ENCODE measurements at regions not wholly inside any gene's neighbourhood (a gene's known extent, or its start where the extent isn't known, plus 50 kb on each side); places are given as distances from the start of the nearest gene placed in this dataset.

DNA sequence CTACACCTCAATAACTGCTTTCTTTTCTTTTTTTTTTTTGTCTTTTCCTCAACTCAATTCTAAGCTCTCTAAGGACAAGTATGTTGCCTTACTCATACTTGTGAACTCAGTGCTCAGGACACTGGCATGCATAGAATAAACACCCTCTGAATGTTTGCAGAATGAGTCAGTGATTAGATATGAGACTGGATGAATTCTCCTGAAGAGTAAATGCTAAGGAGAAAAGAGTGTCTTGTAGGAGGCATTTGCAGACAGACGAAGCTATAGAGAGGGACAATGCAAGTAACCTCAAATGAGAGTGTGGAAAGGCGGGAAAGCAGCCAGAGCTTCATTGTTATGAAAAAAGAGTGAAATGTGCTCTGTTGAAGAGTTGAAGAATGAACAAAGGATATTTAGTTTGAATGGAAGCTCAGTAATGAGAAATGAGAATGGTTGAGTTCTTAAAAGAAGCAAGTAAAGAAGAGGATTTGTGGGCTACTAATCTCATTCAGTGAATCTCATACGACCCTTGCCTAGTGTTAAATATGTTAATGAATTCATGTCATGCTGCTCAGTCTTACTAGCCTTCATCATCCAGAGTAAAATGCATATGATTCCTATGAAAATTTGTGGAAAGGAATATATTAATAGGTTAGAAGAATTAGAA, 166.1 kb upstream of the DPYD start:
- Histone ChIP-seq H3K4me3 (ENCODE audit: low read length) (no peak overlapping the region), H3K9me3 (ENCODE audit: control insufficient read depth, insufficient read depth, low read length) (no peaks in the 10 kb centered on the region), H3K27me3 (ENCODE audit: control insufficient read depth, low read length) (no peaks in the 10 kb centered on the region), H3K36me3 (ENCODE audit: control insufficient read depth, low read length) (no peaks in the 10 kb centered on the region), H3K9me2 (replicated peaks; ENCODE audit: control insufficient read depth, low read length) (no peaks in the 10 kb centered on the region; the same call in 1 of the 2 replicates), H3K4me2 (ENCODE audit: low read length) (no peak overlapping the region), H4K20me1 (ENCODE audit: control insufficient read depth, insufficient read depth, low read depth, low read length) (no peaks in the 10 kb centered on the region), H3K79me2 (ENCODE audit: control insufficient read depth, low read length) (no peaks in the 10 kb centered on the region), H3F3A (ENCODE audit: control insufficient read depth, insufficient read depth) (no peaks in the 10 kb centered on the region), H3K4me1 (ENCODE audit: control insufficient read depth, low read length) (no peaks in the 10 kb centered on the region), H3K27ac (ENCODE audit: low read depth, low read length) (no peak overlapping the region)
- TF ChIP-seq EZH2phosphoT487 (IDR thresholded peaks at IDR 0.05; ENCODE audit: borderline replicate concordance, low read length): no peak
- TF ChIP-seq, protein P1, sequence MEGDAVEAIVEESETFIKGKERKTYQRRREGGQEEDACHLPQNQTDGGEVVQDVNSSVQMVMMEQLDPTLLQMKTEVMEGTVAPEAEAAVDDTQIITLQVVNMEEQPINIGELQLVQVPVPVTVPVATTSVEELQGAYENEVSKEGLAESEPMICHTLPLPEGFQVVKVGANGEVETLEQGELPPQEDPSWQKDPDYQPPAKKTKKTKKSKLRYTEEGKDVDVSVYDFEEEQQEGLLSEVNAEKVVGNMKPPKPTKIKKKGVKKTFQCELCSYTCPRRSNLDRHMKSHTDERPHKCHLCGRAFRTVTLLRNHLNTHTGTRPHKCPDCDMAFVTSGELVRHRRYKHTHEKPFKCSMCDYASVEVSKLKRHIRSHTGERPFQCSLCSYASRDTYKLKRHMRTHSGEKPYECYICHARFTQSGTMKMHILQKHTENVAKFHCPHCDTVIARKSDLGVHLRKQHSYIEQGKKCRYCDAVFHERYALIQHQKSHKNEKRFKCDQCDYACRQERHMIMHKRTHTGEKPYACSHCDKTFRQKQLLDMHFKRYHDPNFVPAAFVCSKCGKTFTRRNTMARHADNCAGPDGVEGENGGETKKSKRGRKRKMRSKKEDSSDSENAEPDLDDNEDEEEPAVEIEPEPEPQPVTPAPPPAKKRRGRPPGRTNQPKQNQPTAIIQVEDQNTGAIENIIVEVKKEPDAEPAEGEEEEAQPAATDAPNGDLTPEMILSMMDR (IDR thresholded peaks at IDR 0.05; ENCODE audit: low read depth, low read length, poor library complexity, severe bottlenecking): no peak

DNA sequence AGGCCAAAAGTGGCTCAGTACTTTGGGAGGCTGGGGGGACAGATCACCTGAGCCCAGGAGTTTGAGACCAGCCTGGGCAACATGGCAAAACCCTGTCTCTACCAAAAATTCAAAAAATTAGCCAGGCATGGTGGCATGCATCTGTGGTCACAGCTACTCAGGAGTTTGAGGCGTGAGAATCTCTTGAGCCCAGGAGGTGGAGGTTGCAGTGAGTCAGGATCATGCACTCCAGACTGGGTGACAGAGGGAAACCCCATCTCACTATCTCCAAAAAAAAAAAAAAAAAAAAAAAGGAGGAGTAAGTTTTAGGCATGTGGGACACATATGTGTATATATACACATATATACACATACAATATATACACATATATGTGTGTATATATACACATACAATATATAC, 165.3 kb upstream of the DPYD start:
- Histone ChIP-seq H3K27ac (ENCODE audit: low read depth, low read length) (no peak overlapping the region), H3K27me3 (ENCODE audit: control insufficient read depth, low read length) (no peaks in the 10 kb centered on the region), H4K20me1 (ENCODE audit: control insufficient read depth, insufficient read depth, low read depth, low read length) (no peaks in the 10 kb centered on the region), H3K4me2 (ENCODE audit: low read length) (no peak overlapping the region), H3K9me3 (ENCODE audit: control insufficient read depth, insufficient read depth, low read length) (no peaks in the 10 kb centered on the region), H3K4me3 (ENCODE audit: low read length) (no peak overlapping the region), H3K4me1 (ENCODE audit: control insufficient read depth, low read length) (no peaks in the 10 kb centered on the region), H3K36me3 (ENCODE audit: control insufficient read depth, low read length) (no peaks in the 10 kb centered on the region), H3F3A (ENCODE audit: control insufficient read depth, insufficient read depth) (no peaks in the 10 kb centered on the region), H3K79me2 (ENCODE audit: control insufficient read depth, low read length) (no peaks in the 10 kb centered on the region), H3K9me2 (replicated peaks; ENCODE audit: control insufficient read depth, low read length) (no peaks in the 10 kb centered on the region; the same call in 1 of the 2 replicates)
- no peak for TF ChIP-seq EZH2phosphoT487 (IDR thresholded peaks at IDR 0.05; ENCODE audit: borderline replicate concordance, low read length)
- TF ChIP-seq, protein P1 (IDR thresholded peaks at IDR 0.05; ENCODE audit: low read depth, low read length, poor library complexity, severe bottlenecking): no peak

DNA sequence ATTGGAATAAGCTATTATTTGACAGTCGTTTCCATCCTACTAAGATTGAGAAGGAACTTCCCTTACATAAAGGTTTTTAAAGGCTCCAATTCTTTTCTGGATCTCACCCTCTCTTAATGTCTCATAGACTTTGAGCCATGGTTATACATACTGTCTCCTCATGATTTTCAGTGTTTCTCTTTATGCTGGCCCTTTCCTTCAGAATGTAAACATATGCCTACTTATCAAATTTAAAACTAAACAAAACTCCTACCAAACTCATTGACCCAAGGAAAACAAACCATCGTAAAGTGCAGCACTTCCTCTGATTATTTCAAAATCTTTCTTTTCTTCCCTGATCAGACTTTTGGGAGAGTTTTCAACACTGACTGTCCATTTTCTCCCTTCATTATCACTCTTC, 163.4 kb upstream of the DPYD start:
- Histone ChIP-seq H3K9me3 (ENCODE audit: control insufficient read depth, insufficient read depth, low read length) (no peaks in the 10 kb centered on the region), H3K4me1 (ENCODE audit: control insufficient read depth, low read length) (no peaks in the 10 kb centered on the region), H3K4me2 (ENCODE audit: low read length) (no peak overlapping the region), H3K36me3 (ENCODE audit: control insufficient read depth, low read length) (no peaks in the 10 kb centered on the region), H4K20me1 (ENCODE audit: control insufficient read depth, insufficient read depth, low read depth, low read length) (no peaks in the 10 kb centered on the region), H3K27ac (ENCODE audit: low read depth, low read length) (no peak overlapping the region), H3F3A (ENCODE audit: control insufficient read depth, insufficient read depth) (no peaks in the 10 kb centered on the region), H3K4me3 (ENCODE audit: low read length) (no peak overlapping the region), H3K27me3 (ENCODE audit: control insufficient read depth, low read length) (no peaks in the 10 kb centered on the region), H3K9me2 (replicated peaks; ENCODE audit: control insufficient read depth, low read length) (no peaks in the 10 kb centered on the region; the same call in 1 of the 2 replicates), H3K79me2 (ENCODE audit: control insufficient read depth, low read length) (no peaks in the 10 kb centered on the region)
- TF ChIP-seq, protein P1 (IDR thresholded peaks at IDR 0.05; ENCODE audit: low read depth, low read length, poor library complexity, severe bottlenecking): no peak
- no peak for TF ChIP-seq EZH2phosphoT487 (IDR thresholded peaks at IDR 0.05; ENCODE audit: borderline replicate concordance, low read length)

Data from DOHH2 (cell line).